PC-3 (cell line): ENCODE measurements at regions not wholly inside any gene's neighbourhood (a gene's known extent, or its start where the extent isn't known, plus 50 kb on each side); places are given as distances from the start of the nearest gene placed in this dataset.

Experiments
- ATAC-seq: fragments of 200-7000 bp; cut with Tn5 transposase; 2 replicates; pipeline ENCODE4 v1.9.1; 2020; ENCODE audit warnings: mild to moderate bottlenecking, moderate library complexity
- BruUV-seq: library from RNA; stranded (reverse); fragments of 400-500 nt; replicated peaks from 2 replicates; lab custom pipeline; 2021; lab: Mats Ljungman, UMichigan
- CTCF ChIA-PET: fragments of 300-600 bp; sonication (Branson Sonifier 250); formaldehyde crosslinking; loops from one replicate; lab custom pipeline; 2022; ENCODE audit warnings: antibody characterized with exemption; lab: Charles Lee
- POLR2A ChIA-PET: fragments of 300-600 bp; sonication (Branson Sonifier 250); formaldehyde crosslinking; loops from one replicate; lab custom pipeline; 2022; ENCODE audit warnings: antibody characterized with exemption; ENCODE audit not compliant: unreplicated experiment; lab: Charles Lee
- DNase-seq: peaks from one replicate; pipeline ENCODE4 v3.0.0-alpha.2; 2015
- H2AFZ ChIP-seq: fragments of 300-600 bp; sonication (generic); 2 replicates; pipeline ENCODE4 v1.6.0; 2016; ENCODE audit warnings: antibody characterized with exemption, low read length
- H3F3A ChIP-seq: fragments of 300-600 bp; sonication (generic); one replicate; pipeline ENCODE4 v1.6.0; 2017; ENCODE audit warnings: antibody characterized with exemption, low read length, control low read depth, mild to moderate bottlenecking; ENCODE audit not compliant: unreplicated experiment
- H3K27ac ChIP-seq: fragments of 300-600 bp; sonication (generic); 2 replicates; pipeline ENCODE4 v1.5.1; 2016; ENCODE audit warnings: mild to moderate bottlenecking, low read length
- H3K27me3 ChIP-seq: fragments of 300-600 bp; sonication (generic); 2 replicates; pipeline ENCODE4 v1.6.1; 2016; ENCODE audit warnings: low read length, mixed read lengths
- H3K36me3 ChIP-seq: fragments of 300-600 bp; sonication (generic); 2 replicates; pipeline ENCODE4 v1.6.1; 2016; ENCODE audit warnings: low read depth, mixed run types, low read length, mixed read lengths
- H3K4me1 ChIP-seq: fragments of 300-600 bp; sonication (generic); 2 replicates; pipeline ENCODE4 v1.5.1; 2016; ENCODE audit warnings: low read length; ENCODE audit not compliant: insufficient read depth
- H3K4me2 ChIP-seq: fragments of 300-600 bp; sonication (generic); 2 replicates; pipeline ENCODE4 v1.6.0; 2016; ENCODE audit warnings: low read length
- H3K4me3 ChIP-seq: fragments of 300-600 bp; sonication (generic); 2 replicates; pipeline ENCODE4 v1.5.1; 2016; ENCODE audit warnings: mild to moderate bottlenecking, low read length, mixed read lengths
- H3K79me2 ChIP-seq: fragments of 300-600 bp; sonication (generic); 2 replicates; pipeline ENCODE4 v1.6.1; 2017; ENCODE audit warnings: low read length, mixed read lengths
- H3K9ac ChIP-seq: fragments of 300-600 bp; sonication (generic); 2 replicates; pipeline ENCODE4 v1.6.0; 2016; ENCODE audit warnings: mild to moderate bottlenecking, low read length
- H3K9me2 ChIP-seq: fragments of 300-600 bp; sonication (generic); replicated peaks from 2 replicates; pipeline ENCODE4 v1.6.1; 2016; ENCODE audit warnings: mixed run types, low read length, mixed read lengths
- H3K9me3 ChIP-seq: fragments of 300-600 bp; sonication (generic); 2 replicates; pipeline ENCODE4 v1.6.1; 2016; ENCODE audit warnings: low read length, mixed read lengths
- H4K20me1 ChIP-seq: fragments of 300-600 bp; sonication (generic); 2 replicates; pipeline ENCODE4 v1.6.1; 2016; ENCODE audit warnings: low read length, mixed read lengths
- EZH2 ChIP-seq: fragments of 300-600 bp; sonication (generic); IDR thresholded peaks from one replicate; pipeline ENCODE4 v1.6.1; 2017; ENCODE audit warnings: antibody characterized with exemption, mild to moderate bottlenecking, low read length; ENCODE audit not compliant: unreplicated experiment
- EZH2phosphoT487 ChIP-seq: fragments of 300-600 bp; sonication (generic); IDR thresholded peaks from 2 replicates; pipeline ENCODE4 v1.6.1; 2018; ENCODE audit warnings: mild to moderate bottlenecking, antibody characterized with exemption, low read length, borderline replicate concordance
- intact Hi-C: fragments of 100-400 bp; cut with micrococcal nuclease; formaldehyde crosslinking; loops from 2 replicates; pipeline ENCODE4 v1.9.0; 2023
- TF ChIP-seq, protein P1 (sequence below): fragments of 300-600 bp; sonication (generic); conservative IDR thresholded peaks from 2 replicates; pipeline ENCODE4 v1.5.1; 2017; ENCODE audit warnings: antibody characterized with exemption, low read depth, mild to moderate bottlenecking, low read length

DNA sequence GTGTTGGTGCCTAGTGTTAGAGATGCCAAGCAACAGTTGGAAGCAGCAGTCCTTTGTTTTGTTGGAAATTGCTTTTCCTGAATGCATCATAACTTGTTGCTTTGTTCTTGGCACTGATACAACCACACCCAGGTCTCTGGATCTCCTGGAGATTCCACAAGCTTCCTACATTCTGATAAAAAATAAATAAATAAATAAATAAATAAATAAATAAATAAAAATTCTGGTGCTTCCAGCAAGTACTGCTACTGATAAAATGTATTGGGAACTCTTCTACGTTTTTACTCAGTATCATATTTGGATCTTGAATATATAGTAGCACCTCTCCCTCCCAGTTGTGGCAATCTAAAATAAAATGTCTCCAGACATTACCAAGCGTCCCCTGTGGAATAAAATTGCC lies 62.7 kb upstream of the GRID2 start:
- H2AFZ ChIP-seq: no peak overlapping the region
- peaks cover 14% of the 10 kb centered on the region for H3K4me1 ChIP-seq
- H3K9ac ChIP-seq: no peak overlapping the region
- H3K36me3 ChIP-seq: peaks cover 3% of the 10 kb centered on the region; the same call in 1 of the 2 replicates
- no peak overlapping the region for H3K4me2 ChIP-seq
- H3K9me3 ChIP-seq: no peaks in the 10 kb centered on the region
- H3K27ac ChIP-seq: no peak overlapping the region
- no peak for ATAC-seq
- no TSS peak for BruUV-seq
- H3K79me2 ChIP-seq: no peaks in the 10 kb centered on the region
- ChIA-PET CTCF (no interaction called here), POLR2A (no interaction called here)
- no peaks in the 10 kb centered on the region for H4K20me1 ChIP-seq
- no peak overlapping the region for H3K4me3 ChIP-seq
- no peaks in the 10 kb centered on the region for H3K27me3 ChIP-seq
- H3K9me2 ChIP-seq: no peaks in the 10 kb centered on the region
- TF ChIP-seq EZH2phosphoT487 (no peak), EZH2 (no peak)
- TF ChIP-seq, protein P1, sequence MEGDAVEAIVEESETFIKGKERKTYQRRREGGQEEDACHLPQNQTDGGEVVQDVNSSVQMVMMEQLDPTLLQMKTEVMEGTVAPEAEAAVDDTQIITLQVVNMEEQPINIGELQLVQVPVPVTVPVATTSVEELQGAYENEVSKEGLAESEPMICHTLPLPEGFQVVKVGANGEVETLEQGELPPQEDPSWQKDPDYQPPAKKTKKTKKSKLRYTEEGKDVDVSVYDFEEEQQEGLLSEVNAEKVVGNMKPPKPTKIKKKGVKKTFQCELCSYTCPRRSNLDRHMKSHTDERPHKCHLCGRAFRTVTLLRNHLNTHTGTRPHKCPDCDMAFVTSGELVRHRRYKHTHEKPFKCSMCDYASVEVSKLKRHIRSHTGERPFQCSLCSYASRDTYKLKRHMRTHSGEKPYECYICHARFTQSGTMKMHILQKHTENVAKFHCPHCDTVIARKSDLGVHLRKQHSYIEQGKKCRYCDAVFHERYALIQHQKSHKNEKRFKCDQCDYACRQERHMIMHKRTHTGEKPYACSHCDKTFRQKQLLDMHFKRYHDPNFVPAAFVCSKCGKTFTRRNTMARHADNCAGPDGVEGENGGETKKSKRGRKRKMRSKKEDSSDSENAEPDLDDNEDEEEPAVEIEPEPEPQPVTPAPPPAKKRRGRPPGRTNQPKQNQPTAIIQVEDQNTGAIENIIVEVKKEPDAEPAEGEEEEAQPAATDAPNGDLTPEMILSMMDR: no peak
- DNase-seq: no peak
- H3F3A ChIP-seq: no peaks in the 10 kb centered on the region
- intact Hi-C loops: no loop called here

DNA sequence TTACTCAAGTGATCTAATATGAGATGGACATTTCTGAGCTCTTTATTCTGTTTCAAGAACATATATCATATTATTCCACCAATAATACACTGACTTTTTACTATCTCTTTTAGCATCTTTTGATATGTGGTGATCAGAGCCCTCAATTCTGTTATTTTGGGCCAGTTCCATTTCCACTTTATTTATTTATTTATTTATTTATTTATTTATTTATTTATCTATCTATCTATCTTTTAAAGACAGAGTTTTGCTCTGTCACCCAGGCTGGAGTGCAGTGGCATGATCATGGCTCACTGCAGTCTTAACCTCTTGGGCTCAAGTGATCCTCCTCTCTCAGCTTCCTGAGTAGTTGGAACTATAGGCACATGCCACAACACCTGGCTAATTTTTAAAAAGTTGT lies 57.4 kb upstream of the GRID2 start:
- ATAC-seq (no peak), DNase-seq (no peak)
- Histone ChIP-seq H3K9ac (no peak overlapping the region), H3K27me3 (no peaks in the 10 kb centered on the region), H3F3A (no peaks in the 10 kb centered on the region), H3K4me3 (no peak overlapping the region), H3K4me2 (no peak overlapping the region), H3K79me2 (no peaks in the 10 kb centered on the region), H3K27ac (no peak overlapping the region), H2AFZ (no peak overlapping the region), H3K36me3 (no peaks in the 10 kb centered on the region), H3K9me2 (no peaks in the 10 kb centered on the region), H4K20me1 (no peaks in the 10 kb centered on the region), H3K9me3 (no peaks in the 10 kb centered on the region), H3K4me1 (no peaks in the 10 kb centered on the region)
- CTCF ChIA-PET: no interaction called here
- intact Hi-C loops: no loop called here
- POLR2A ChIA-PET: no interaction called here
- TF ChIP-seq, protein P1: no peak
- no peak for TF ChIP-seq EZH2phosphoT487
- TF ChIP-seq EZH2: no peak
- BruUV-seq: no TSS peak

DNA sequence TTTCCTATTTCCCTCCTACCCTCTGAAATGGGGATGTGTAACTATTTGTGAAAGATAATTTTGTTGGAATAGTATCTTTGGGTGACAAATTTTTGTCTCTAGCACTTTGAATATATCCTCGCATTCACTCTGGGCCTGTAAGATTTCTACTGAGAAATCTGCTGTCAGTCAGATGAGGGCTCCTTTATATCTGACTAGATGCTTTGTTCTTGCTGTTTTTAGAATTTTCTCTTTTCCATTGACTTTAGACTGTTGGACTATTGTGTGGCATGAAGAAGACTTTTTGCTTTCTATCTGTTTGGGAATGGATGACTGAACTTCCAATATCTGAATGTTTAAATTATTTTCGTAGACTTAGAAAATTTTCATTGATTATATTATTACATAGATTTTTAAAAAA lies 54.2 kb upstream of the GRID2 start:
- no peak for DNase-seq
- H3K27ac ChIP-seq: no peak overlapping the region
- H3K27me3 ChIP-seq: no peaks in the 10 kb centered on the region
- no peaks in the 10 kb centered on the region for H3K4me1 ChIP-seq
- no peak for TF ChIP-seq EZH2phosphoT487
- TF ChIP-seq, protein P1: no peak
- TF ChIP-seq EZH2: no peak
- H3K4me3 ChIP-seq: no peak overlapping the region
- CTCF ChIA-PET: no interaction called here
- no peaks in the 10 kb centered on the region for H3K9me3 ChIP-seq
- POLR2A ChIA-PET: no interaction called here
- no peaks in the 10 kb centered on the region for H4K20me1 ChIP-seq
- no peak overlapping the region for H3K9ac ChIP-seq
- BruUV-seq: no TSS peak
- intact Hi-C loops: no loop called here
- no peak for ATAC-seq
- H3K36me3 ChIP-seq: no peaks in the 10 kb centered on the region
- no peak overlapping the region for H3K4me2 ChIP-seq
- H3K9me2 ChIP-seq: no peaks in the 10 kb centered on the region
- H3K79me2 ChIP-seq: no peaks in the 10 kb centered on the region
- H3F3A ChIP-seq: no peaks in the 10 kb centered on the region
- no peak overlapping the region for H2AFZ ChIP-seq
